Thyroid gland (tissue), 4 donors: ENCODE measurements at regions not wholly inside any gene's neighbourhood (a gene's known extent, or its start where the extent isn't known, plus 50 kb on each side); places are given as distances from the start of the nearest gene placed in this dataset.

Source experiments
- CTCF ChIP-seq, 6 experiments: fragments of 200-600 bp in 3 of 6; fragments of 450-650 bp in 3 of 6; sonication (generic) in 3 of 6; IDR thresholded peaks; one replicate each; pipeline ENCODE4 v1.5.1; 2016 to 2019; ENCODE audit warnings: antibody characterized with exemption in 6 of 6, mild to moderate bottlenecking in 2 of 6, inconsistent platforms in 1 of 6, moderate library complexity in 1 of 6
- POLR2A ChIP-seq, 2 donors: fragments of 450-650 bp; IDR thresholded peaks; one replicate each; pipeline ENCODE4 v1.6.1; 2017; ENCODE audit warnings: antibody characterized with exemption in 2 of 2, mild to moderate bottlenecking in 2 of 2, moderate library complexity in 1 of 2

DNA sequence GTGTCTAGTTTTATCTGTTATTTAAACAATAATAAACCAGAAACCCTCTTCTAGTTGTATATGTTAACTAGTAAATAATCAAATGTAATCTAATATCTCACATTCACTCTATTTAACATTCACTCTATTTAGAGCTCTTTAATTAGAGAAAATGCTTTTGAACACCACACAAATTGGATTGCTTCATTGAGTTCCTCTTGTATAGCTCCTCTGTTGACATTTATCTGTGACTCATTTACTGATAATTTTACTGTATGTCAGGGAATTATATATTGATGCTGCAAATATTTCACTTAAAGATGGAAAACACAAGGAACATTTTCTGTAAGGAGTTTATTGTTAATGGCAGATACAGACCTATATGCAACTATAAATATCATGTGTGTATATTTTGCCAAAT, 594.6 kb downstream of the COL12A1 start:
- no peak for TF ChIP-seq POLR2A (IDR thresholded peaks at IDR 0.05)
- no peak for TF ChIP-seq CTCF (IDR thresholded peaks at IDR 0.05)
